Kidney (tissue), 13 donors: ENCODE measurements at regions not wholly inside any gene's neighbourhood (a gene's known extent, or its start where the extent isn't known, plus 50 kb on each side); places are given as distances from the start of the nearest gene placed in this dataset.

Experiments used
- DNase-seq, 5 donors: peaks; one replicate each; pipeline ENCODE4 v3.0.0-alpha.2; 2013 to 2020
- FAIRE-seq: peaks from 2 replicates; lab custom pipeline; 2012; peaks lifted over from hg19 to GRCh38; lab: Jason Lieb, UNC
- H3K27ac ChIP-seq, 2 donors: one replicate each; pipeline ENCODE4 v1.7.0; 2013; ENCODE audit warnings: low read depth in 2 of 2, low read length in 2 of 2, inconsistent platforms in 1 of 2
- H3K27me3 ChIP-seq: one replicate; pipeline ENCODE4 v1.7.1; 2013; ENCODE audit warnings: low read length, inconsistent platforms; ENCODE audit not compliant: control insufficient read depth, insufficient read depth
- H3K36me3 ChIP-seq, 3 donors: one replicate each; pipeline versions ENCODE4 v1.7.0 to v1.7.1; 2013; ENCODE audit warnings: low read length in 3 of 3, control low read depth in 1 of 3, inconsistent platforms in 1 of 3; ENCODE audit not compliant: insufficient read depth in 3 of 3, control insufficient read depth in 2 of 3
- H3K4me1 ChIP-seq, 3 donors: one replicate each; pipeline versions ENCODE4 v1.7.0 to v1.7.1; 2013; ENCODE audit warnings: low read length in 3 of 3, inconsistent platforms in 1 of 3, low read depth in 1 of 3; ENCODE audit not compliant: control insufficient read depth in 2 of 3, insufficient read depth in 2 of 3
- H3K4me3 ChIP-seq, 3 donors: one replicate each; pipeline versions ENCODE4 v1.7.0 to v1.8.1; 2013; ENCODE audit warnings: low read length in 3 of 3, control low read depth in 1 of 3, inconsistent platforms in 1 of 3
- H3K9ac ChIP-seq, 3 donors: one replicate each; pipeline versions ENCODE4 v1.7.0 to v1.7.1; 2013; ENCODE audit warnings: low read length in 3 of 3, control low read depth in 1 of 3, inconsistent platforms in 1 of 3
- H3K9me3 ChIP-seq, 3 donors: one replicate each; pipeline versions ENCODE4 v1.7.0 to v1.7.1; 2013; ENCODE audit warnings: low read length in 3 of 3, control low read depth in 1 of 3, inconsistent platforms in 1 of 3; ENCODE audit not compliant: control insufficient read depth in 2 of 3, insufficient read depth in 1 of 3
- intact Hi-C: fragments of 100-400 bp; cut with DNase I; formaldehyde crosslinking; loops from one replicate; pipeline ENCODE4 v1.11.1; 2022
- TF ChIP-seq, protein P1 (sequence below): IDR thresholded peaks from 3 replicates; pipeline ENCODE4 v1.5.1; 2012; ENCODE audit warnings: mild to moderate bottlenecking, moderate library complexity, borderline replicate concordance; ENCODE audit not compliant: insufficient read depth; ENCODE audit errors: extremely low read depth
- donor health status: control.
- donor health status: control.
- donor health status: control.
- donor health status: control.
- donor health status: control.
- donor health status: DM: yes; HTN: yes; CAD: no.
- donor health status: Normal renal cell carcinoma (clear cell type).

- DNase-seq, result no peak
- Histone ChIP-seq H3K27me3 (no peaks in the 10 kb centered on the region), H3K9me3 (no peaks in the 10 kb centered on the region), H3K4me1 (no peaks in the 10 kb centered on the region), H3K4me3 (no peak overlapping the region), H3K27ac (no peak overlapping the region), H3K36me3 (no peaks in the 10 kb centered on the region), H3K9ac (no peak overlapping the region)
- no peak for FAIRE-seq
- intact Hi-C loops, result no loop called here
- TF ChIP-seq, protein P1, sequence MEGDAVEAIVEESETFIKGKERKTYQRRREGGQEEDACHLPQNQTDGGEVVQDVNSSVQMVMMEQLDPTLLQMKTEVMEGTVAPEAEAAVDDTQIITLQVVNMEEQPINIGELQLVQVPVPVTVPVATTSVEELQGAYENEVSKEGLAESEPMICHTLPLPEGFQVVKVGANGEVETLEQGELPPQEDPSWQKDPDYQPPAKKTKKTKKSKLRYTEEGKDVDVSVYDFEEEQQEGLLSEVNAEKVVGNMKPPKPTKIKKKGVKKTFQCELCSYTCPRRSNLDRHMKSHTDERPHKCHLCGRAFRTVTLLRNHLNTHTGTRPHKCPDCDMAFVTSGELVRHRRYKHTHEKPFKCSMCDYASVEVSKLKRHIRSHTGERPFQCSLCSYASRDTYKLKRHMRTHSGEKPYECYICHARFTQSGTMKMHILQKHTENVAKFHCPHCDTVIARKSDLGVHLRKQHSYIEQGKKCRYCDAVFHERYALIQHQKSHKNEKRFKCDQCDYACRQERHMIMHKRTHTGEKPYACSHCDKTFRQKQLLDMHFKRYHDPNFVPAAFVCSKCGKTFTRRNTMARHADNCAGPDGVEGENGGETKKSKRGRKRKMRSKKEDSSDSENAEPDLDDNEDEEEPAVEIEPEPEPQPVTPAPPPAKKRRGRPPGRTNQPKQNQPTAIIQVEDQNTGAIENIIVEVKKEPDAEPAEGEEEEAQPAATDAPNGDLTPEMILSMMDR, result no peak
Measured at GRCh38 chr2:129334696-129335410, 644.6 kb upstream of the RAB6C start.

- no peaks in the 10 kb centered on the region for H3K9me3 ChIP-seq
- intact Hi-C loops, result no loop called here
- H3K9ac ChIP-seq, result no peak overlapping the region
- DNase-seq, result no peak
- H3K4me3 ChIP-seq, result no peak overlapping the region
- no peak for FAIRE-seq
- no peaks in the 10 kb centered on the region for H3K27me3 ChIP-seq
- no peak overlapping the region for H3K27ac ChIP-seq
- H3K36me3 ChIP-seq, result no peaks in the 10 kb centered on the region
- TF ChIP-seq, protein P1, result no peak
- H3K4me1 ChIP-seq, result no peaks in the 10 kb centered on the region
Measured at GRCh38 chr2:129336276-129336675, 643.2 kb upstream of the RAB6C start.

DNA sequence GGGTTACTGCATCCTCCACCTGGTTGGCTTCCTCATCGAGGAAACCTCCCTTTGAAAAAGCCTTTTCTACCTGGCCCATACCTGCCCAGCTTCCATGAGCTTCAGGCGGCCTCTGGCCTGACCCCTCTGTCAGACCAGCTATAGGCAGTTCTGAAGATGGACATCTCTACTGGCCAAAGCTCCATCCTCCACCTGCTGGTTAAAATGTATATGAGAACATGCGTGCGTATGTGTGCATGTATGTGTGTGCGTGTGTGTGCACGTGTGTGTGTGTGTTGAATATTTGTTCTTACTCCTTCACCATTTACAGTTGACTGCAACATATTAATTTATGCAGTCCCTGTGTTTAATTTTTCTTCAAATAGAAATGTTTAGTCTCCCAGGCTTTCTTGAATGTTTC is 642.4 kb upstream of the RAB6C start:
- intact Hi-C loops, result no loop called here
- no peaks in the 10 kb centered on the region for H3K27me3 ChIP-seq
- H3K4me3 ChIP-seq, result no peak overlapping the region
- H3K27ac ChIP-seq, result no peak overlapping the region
- TF ChIP-seq, protein P1, result no peak
- no peaks in the 10 kb centered on the region for H3K36me3 ChIP-seq
- no peaks in the 10 kb centered on the region for H3K9me3 ChIP-seq
- no peaks in the 10 kb centered on the region for H3K4me1 ChIP-seq
- no peak overlapping the region for H3K9ac ChIP-seq
- no peak for DNase-seq
- no peak for FAIRE-seq

- intact Hi-C loops, result no loop called here
- Histone ChIP-seq H3K4me3 (no peak overlapping the region), H3K4me1 (no peaks in the 10 kb centered on the region), H3K9ac (no peak overlapping the region), H3K27me3 (no peaks in the 10 kb centered on the region), H3K27ac (no peak overlapping the region), H3K36me3 (no peaks in the 10 kb centered on the region), H3K9me3 (no peaks in the 10 kb centered on the region)
- FAIRE-seq (no peak), DNase-seq (no peak)
- TF ChIP-seq, protein P1, result no peak
Measured at GRCh38 chr2:129345540-129345939, 633.9 kb upstream of the RAB6C start.
